H1 (cell line): ENCODE measurements at regions not wholly inside any gene's neighbourhood (a gene's known extent, or its start where the extent isn't known, plus 50 kb on each side); places are given as distances from the start of the nearest gene placed in this dataset.

Experiments used
- CTCF ChIA-PET: fragments of 300-600 bp; sonication (Branson Sonifier 250); formaldehyde crosslinking; loops from one replicate; lab custom pipeline; 2021; ENCODE audit not compliant: partially characterized antibody; lab: Charles Lee
- POLR2A ChIA-PET: fragments of 300-600 bp; sonication (Branson Sonifier 250); formaldehyde crosslinking; loops from one replicate; lab custom pipeline; 2021; ENCODE audit warnings: inconsistent platforms; ENCODE audit not compliant: partially characterized antibody; lab: Charles Lee
- DNase-seq, 2 experiments: peaks; one replicate each; pipeline versions ENCODE4 v3.0.0 to v3.0.0-alpha.2; 2010 to 2022; ENCODE audit warnings: low spot score in 2 of 2, low read depth in 1 of 2, mixed read lengths in 1 of 2
- FAIRE-seq: peaks from 2 replicates; lab custom pipeline; 2011; peaks lifted over from hg19 to GRCh38; lab: Jason Lieb, UNC
- H2AFZ ChIP-seq: 2 replicates; pipeline ENCODE4 v1.8.1; 2012; ENCODE audit warnings: low read length, inconsistent platforms
- H2AK5ac ChIP-seq: 2 replicates; pipeline ENCODE4 v1.6.1; 2013; ENCODE audit warnings: low read depth, low read length
- H2BK120ac ChIP-seq: replicated peaks from 2 replicates; pipeline ENCODE3; 2013; ENCODE audit warnings: low read depth, low read length, inconsistent platforms
- H2BK12ac ChIP-seq: 2 replicates; pipeline ENCODE4 v1.6.1; 2013; ENCODE audit warnings: low read depth, low read length
- H2BK15ac ChIP-seq: 2 replicates; pipeline ENCODE4 v1.6.1; 2013; ENCODE audit warnings: low read length
- H2BK20ac ChIP-seq: 2 replicates; pipeline ENCODE4 v1.6.1; 2013; ENCODE audit warnings: low read length
- H2BK5ac ChIP-seq: 2 replicates; pipeline ENCODE4 v1.6.1; 2013; ENCODE audit warnings: low read depth, low read length
- H3K14ac ChIP-seq: 2 replicates; pipeline ENCODE4 v1.6.1; 2013; ENCODE audit warnings: inconsistent platforms; ENCODE audit not compliant: insufficient read length
- H3K18ac ChIP-seq: 2 replicates; pipeline ENCODE4 v1.6.1; 2013; ENCODE audit warnings: low read length; ENCODE audit errors: extremely low read depth
- H3K23ac ChIP-seq: 2 replicates; pipeline ENCODE4 v1.6.1; 2013; ENCODE audit warnings: inconsistent platforms; ENCODE audit not compliant: insufficient read length
- H3K23me2 ChIP-seq: 2 replicates; pipeline ENCODE4 v1.6.1; 2013; ENCODE audit warnings: low read depth, low read length
- H3K27ac ChIP-seq: 2 replicates; pipeline ENCODE4 v1.6.1; 2011; ENCODE audit warnings: low read depth, low read length, inconsistent platforms
- H3K27me3 ChIP-seq, 4 experiments: replicated peaks in 1 of 4; 1 replicate in 1 of 4; 2 replicates in 3 of 4; pipeline versions ENCODE4 v1.6.1 to v1.8.1; 2011 to 2013; ENCODE audit warnings: low read length in 3 of 4, mild to moderate bottlenecking in 3 of 4, inconsistent platforms in 2 of 4, mixed read lengths in 2 of 4, moderate library complexity in 1 of 4; ENCODE audit not compliant: control insufficient read depth in 3 of 4, insufficient read depth in 3 of 4; ENCODE audit errors: extremely low read depth in 1 of 4
- H3K36me3 ChIP-seq, 4 experiments: 2 replicates each; pipeline versions ENCODE4 v1.6.1 to v1.8.1; 2011 to 2013; ENCODE audit warnings: mild to moderate bottlenecking in 4 of 4, low read length in 3 of 4, moderate library complexity in 2 of 4, control low read depth in 1 of 4, inconsistent platforms in 1 of 4; ENCODE audit not compliant: insufficient read depth in 4 of 4, control insufficient read depth in 2 of 4
- H3K4ac ChIP-seq: replicated peaks from 2 replicates; pipeline ENCODE3; 2013; ENCODE audit warnings: low read length, low read depth, mixed read lengths, inconsistent platforms; ENCODE audit not compliant: insufficient read length
- H3K4me1 ChIP-seq, 4 experiments: replicated peaks in 1 of 4; 1 replicate in 1 of 4; 2 replicates in 3 of 4; pipeline versions ENCODE4 v1.6.1 to v1.8.1; 2011 to 2013; ENCODE audit warnings: low read length in 3 of 4, inconsistent platforms in 2 of 4, mixed read lengths in 1 of 4; ENCODE audit not compliant: insufficient read depth in 4 of 4, control insufficient read depth in 3 of 4
- H3K4me2 ChIP-seq, 2 experiments: 2 replicates each; pipeline versions ENCODE4 v1.6.1 to v1.8.1; 2011 to 2013; ENCODE audit warnings: low read depth in 2 of 2, low read length in 2 of 2, control low read depth in 1 of 2, inconsistent platforms in 1 of 2, mild to moderate bottlenecking in 1 of 2; ENCODE audit not compliant: insufficient read depth in 1 of 2
- H3K4me3 ChIP-seq, 4 experiments: fragments of 200-600, 300-600 bp in 1 of 4; sonication (generic), shearing (Covaris generic), sonication (Bioruptor Twin) in 1 of 4; 2 replicates each; pipeline versions ENCODE4 v1.5.1 to v1.8.1; 2011 to 2016; ENCODE audit warnings: low read length in 4 of 4, low read depth in 3 of 4, control low read depth in 2 of 4, inconsistent platforms in 2 of 4, mild to moderate bottlenecking in 2 of 4, mixed read lengths in 1 of 4, moderate library complexity in 1 of 4; ENCODE audit not compliant: insufficient read depth in 2 of 4; ENCODE audit errors: extremely low read depth in 1 of 4
- H3K56ac ChIP-seq: replicated peaks from 2 replicates; pipeline ENCODE3; 2013; ENCODE audit warnings: low read depth, mild to moderate bottlenecking, mixed read lengths, low read length, inconsistent platforms; ENCODE audit not compliant: insufficient read length
- H3K79me1 ChIP-seq: 2 replicates; pipeline ENCODE4 v1.6.1; 2013; ENCODE audit warnings: low read depth, low read length, control low read depth
- H3K79me2 ChIP-seq, 2 experiments: 2 replicates each; pipeline versions ENCODE4 v1.6.1 to v1.8.1; 2012 to 2013; ENCODE audit warnings: low read length in 2 of 2, mild to moderate bottlenecking in 2 of 2, inconsistent platforms in 1 of 2; ENCODE audit not compliant: insufficient read depth in 2 of 2, control insufficient read depth in 1 of 2
- H3K9ac ChIP-seq, 4 experiments: replicated peaks in 1 of 4; 1 replicate in 1 of 4; 2 replicates in 3 of 4; pipeline versions ENCODE4 v1.6.1 to v1.8.1; 2011 to 2013; ENCODE audit warnings: low read depth in 3 of 4, low read length in 3 of 4, control low read depth in 2 of 4, mild to moderate bottlenecking in 2 of 4, moderate library complexity in 2 of 4, inconsistent platforms in 1 of 4; ENCODE audit errors: extremely low read depth in 1 of 4
- H3K9me3 ChIP-seq, 2 experiments: 2 replicates each; pipeline versions ENCODE4 v1.6.1 to v1.8.1; 2012 to 2013; ENCODE audit warnings: mild to moderate bottlenecking in 2 of 2, moderate library complexity in 2 of 2, control low read depth in 1 of 2, inconsistent platforms in 1 of 2, low read depth in 1 of 2, low read length in 1 of 2, mixed read lengths in 1 of 2; ENCODE audit not compliant: insufficient read depth in 2 of 2
- H4K20me1 ChIP-seq, 2 experiments: replicated peaks in 1 of 2; 2 replicates each; pipeline versions ENCODE3 to v1.8.1; 2011 to 2013; ENCODE audit warnings: inconsistent platforms in 2 of 2, low read length in 2 of 2, mild to moderate bottlenecking in 1 of 2; ENCODE audit not compliant: insufficient read depth in 2 of 2, control insufficient read depth in 1 of 2
- H4K5ac ChIP-seq: 2 replicates; pipeline ENCODE4 v1.6.1; 2013; ENCODE audit warnings: low read length, low read depth, mixed read lengths, inconsistent platforms; ENCODE audit not compliant: insufficient read length
- H4K8ac ChIP-seq: 2 replicates; pipeline ENCODE4 v1.8.0; 2013; ENCODE audit warnings: mild to moderate bottlenecking, moderate library complexity, low read length, inconsistent platforms; ENCODE audit not compliant: insufficient read depth; ENCODE audit errors: extremely low read depth
- H4K91ac ChIP-seq: replicated peaks from 2 replicates; pipeline ENCODE3; 2013; ENCODE audit warnings: low read length, mixed read lengths, inconsistent platforms; ENCODE audit not compliant: insufficient read length
- BCL11A ChIP-seq, 2 experiments: IDR thresholded peaks; one replicate each; pipeline ENCODE4 v1.6.1; 2011; ENCODE audit warnings: low read depth in 2 of 2, low read length in 2 of 2, mild to moderate bottlenecking in 2 of 2
- CBX8 ChIP-seq: fragments of 300-800, 300-1000 bp; sonication (generic); IDR thresholded peaks from 2 replicates; pipeline ENCODE4 v1.7.1; 2016; ENCODE audit warnings: low read depth, low read length, borderline replicate concordance
- CREB1 ChIP-seq: IDR thresholded peaks from 2 replicates; pipeline ENCODE4 v1.6.1; 2012; ENCODE audit warnings: inconsistent platforms
- JUND ChIP-seq: IDR thresholded peaks from 2 replicates; pipeline ENCODE4 v1.6.1; 2011; ENCODE audit warnings: mild to moderate bottlenecking, improper control_type of control experiment, low read length
- KDM1A ChIP-seq: fragments of 200-600, 300-600 bp; sonication (generic); IDR thresholded peaks from 2 replicates; pipeline ENCODE4 v1.7.1; 2016; ENCODE audit warnings: mild to moderate bottlenecking, low read length, borderline replicate concordance
- SIRT6 ChIP-seq: IDR thresholded peaks from one replicate; pipeline ENCODE4 v1.7.1; 2012; ENCODE audit warnings: low read length, inconsistent platforms
- YY1 ChIP-seq: IDR thresholded peaks from 2 replicates; pipeline ENCODE4 v1.6.1; 2011; ENCODE audit warnings: low read depth, mild to moderate bottlenecking, low read length
- WGBS, 2 experiments: shearing (Covaris generic) in 1 of 2; methylation state at CpG; one replicate each; pipeline versions ENCODE4 v1.1.6 to v1.1.7; 2013 to 2015; ENCODE audit warnings: low lambda C conversion rate in 2 of 2, mixed read lengths in 2 of 2, inconsistent platforms in 1 of 2, low coverage in 1 of 2, missing lambda C conversion rate in 1 of 2; ENCODE audit not compliant: insufficient replicate concordance in 2 of 2, insufficient coverage in 1 of 2, insufficient read length in 1 of 2; ENCODE audit errors: extremely low coverage in 1 of 2, missing lambda C conversion rate in 1 of 2; 5-methylcytosine and 5-hydroxymethylcytosine counted together
- TF ChIP-seq, protein P1 (sequence below): IDR thresholded peaks from 2 replicates; pipeline ENCODE4 v1.6.1; 2012; ENCODE audit warnings: inconsistent platforms
- TF ChIP-seq, protein P2 (sequence below): IDR thresholded peaks from 2 replicates; pipeline ENCODE4 v1.6.1; 2011; ENCODE audit warnings: low read depth, mild to moderate bottlenecking, low read length; ENCODE audit not compliant: insufficient read depth

DNA sequence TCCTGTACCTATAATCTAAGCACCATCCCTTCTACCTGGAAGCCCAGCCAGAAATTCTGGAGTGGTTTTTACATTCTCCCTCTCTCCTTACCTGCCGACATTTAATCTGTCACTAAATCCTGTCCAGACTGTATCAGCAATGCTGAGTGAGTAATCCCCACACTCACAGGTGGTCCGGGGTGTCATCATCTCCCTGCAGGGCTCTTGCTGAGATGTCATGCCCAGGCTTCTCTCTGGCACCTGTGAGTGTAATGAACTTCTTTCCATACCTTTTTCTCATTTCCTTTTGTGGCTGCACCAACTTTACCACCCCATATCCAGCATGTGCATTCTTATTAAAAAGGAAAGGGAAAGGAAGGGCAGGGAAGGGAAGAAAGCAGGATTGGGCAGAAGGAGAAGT lies 355.2 kb downstream of the CCSER2 start:
- Histone ChIP-seq H3K4me1 (no peaks in the 10 kb centered on the region), H3K56ac (no peak overlapping the region), H2AFZ (no peak overlapping the region), H4K20me1 (no peaks in the 10 kb centered on the region), H3K4ac (no peak overlapping the region), H3K14ac (no peak overlapping the region), H4K5ac (no peak overlapping the region), H3K79me2 (no peaks in the 10 kb centered on the region), H3K23me2 (no peaks in the 10 kb centered on the region), H2BK120ac (no peak overlapping the region), H2BK20ac (no peak overlapping the region), H4K8ac (no peak overlapping the region), H2BK5ac (no peak overlapping the region), H3K4me2 (no peak overlapping the region), H2BK12ac (no peak overlapping the region), H3K18ac (no peak overlapping the region), H3K9me3 (peaks cover 5% of the 10 kb centered on the region in 2 experiments; a peak in 2 of 4 replicates), H3K27me3 (no peaks in the 10 kb centered on the region), H3K36me3 (no peaks in the 10 kb centered on the region), H4K91ac (no peak overlapping the region), H3K79me1 (no peaks in the 10 kb centered on the region), H2AK5ac (no peak overlapping the region), H3K4me3 (no peak overlapping the region), H3K23ac (no peak overlapping the region), H3K27ac (no peak overlapping the region), H3K9ac (no peak overlapping the region), H2BK15ac (no peak overlapping the region)
- 83% methylated on average over 2 of the region's 2 CpGs; no CpG with 5 or more reads in 1 of the 2 experiments for WGBS, 2 experiments
- CTCF ChIA-PET, result interaction anchor here (0.8 to 2.7 kb wide), 6 partner anchors 9 to 420 kb away, joined by 3 to 14 read pairs (median 3); no protein-coding TSS in a partner anchor
- no peak for FAIRE-seq
- POLR2A ChIA-PET, result no interaction called here
- DNase-seq, result no peak
- TF ChIP-seq JUND (no peak), YY1 (no peak), KDM1A (no peak), CREB1 (no peak), CBX8 (no peak), BCL11A (IDR thresholded peaks at IDR 0.05; ENCODE audit: low read depth in 2 of 2, low read length in 2 of 2) (no peak), SIRT6 (no peak)
- TF ChIP-seq, protein P1, sequence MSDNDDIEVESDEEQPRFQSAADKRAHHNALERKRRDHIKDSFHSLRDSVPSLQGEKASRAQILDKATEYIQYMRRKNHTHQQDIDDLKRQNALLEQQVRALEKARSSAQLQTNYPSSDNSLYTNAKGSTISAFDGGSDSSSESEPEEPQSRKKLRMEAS, result no peak
- TF ChIP-seq, protein P2, sequence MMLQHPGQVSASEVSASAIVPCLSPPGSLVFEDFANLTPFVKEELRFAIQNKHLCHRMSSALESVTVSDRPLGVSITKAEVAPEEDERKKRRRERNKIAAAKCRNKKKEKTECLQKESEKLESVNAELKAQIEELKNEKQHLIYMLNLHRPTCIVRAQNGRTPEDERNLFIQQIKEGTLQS, result no peak
